ENCODE measurements at regions not wholly inside any gene's neighbourhood (a gene's known extent, or its start where the extent isn't known, plus 50 kb on each side); places are given as distances from the start of the nearest gene placed in this dataset.

GRCh38 chr3:83816653-83817052 is 1142.1 kb upstream of the CADM2 start:
- no peak for TF ChIP-seq CTCF (IDR thresholded peaks at IDR 0.05 in 4 of 5, conservative IDR thresholded peaks at IDR 0.05 in 1 of 5)
- TF ChIP-seq POLR2A (IDR thresholded peaks at IDR 0.05), result no peak

All from gastrocnemius medialis (tissue), 4 donors.